GM23248 (cell line): ENCODE measurements at regions not wholly inside any gene's neighbourhood (a gene's known extent, or its start where the extent isn't known, plus 50 kb on each side); places are given as distances from the start of the nearest gene placed in this dataset.

Source experiments
- EZH2 ChIP-seq: fragments of 200-600 bp; sonication (generic); IDR thresholded peaks from 2 replicates; pipeline ENCODE4 v1.6.1; 2018; ENCODE audit warnings: antibody characterized with exemption, mild to moderate bottlenecking; ENCODE audit not compliant: insufficient read depth, poor library complexity, severe bottlenecking
- EZH2phosphoT487 ChIP-seq: fragments of 200-600 bp; sonication (generic); IDR thresholded peaks from 2 replicates; pipeline ENCODE4 v1.6.1; 2018; ENCODE audit warnings: antibody characterized with exemption, moderate library complexity, mild to moderate bottlenecking, low read depth; ENCODE audit not compliant: insufficient read depth

- TF ChIP-seq EZH2 (no peak), EZH2phosphoT487 (no peak)
Observed at GRCh38 chr11:128259816-128260215, 327.5 kb downstream of the ETS1 start.
